Ovary (tissue), 7 donors: ENCODE measurements at regions not wholly inside any gene's neighbourhood (a gene's known extent, or its start where the extent isn't known, plus 50 kb on each side); places are given as distances from the start of the nearest gene placed in this dataset.

ENCODE experiments used
- DNase-seq, 5 donors: peaks; one replicate each; pipeline ENCODE4 v3.0.0-alpha.2; 2019 to 2020
- H3K27ac ChIP-seq, 2 donors: fragments of 200-600 bp; one replicate each; pipeline versions ENCODE4 v1.5.1 to v1.8.0; 2019 to 2022
- H3K27me3 ChIP-seq: fragments of 200-600 bp; one replicate; pipeline ENCODE4 v1.8.0; 2022
- H3K36me3 ChIP-seq: fragments of 200-600 bp; sonication (generic); one replicate; pipeline ENCODE4 v1.5.1; 2019
- H3K4me1 ChIP-seq: one replicate; pipeline ENCODE4 v1.8.1; 2013; ENCODE audit warnings: mild to moderate bottlenecking, moderate library complexity; ENCODE audit not compliant: insufficient read depth
- H3K4me3 ChIP-seq: fragments of 200-600 bp; sonication (generic); one replicate; pipeline ENCODE4 v1.5.1; 2017
- H3K9me3 ChIP-seq, 2 donors: fragments of 200-600 bp in 1 of 2; sonication (generic) in 1 of 2; one replicate each; pipeline versions ENCODE4 v1.5.1 to v1.8.1; 2013 to 2019; ENCODE audit warnings: mild to moderate bottlenecking in 1 of 2, moderate library complexity in 1 of 2
- CTCF ChIP-seq, 3 donors: fragments of 450-650 bp in 2 of 3; fragments of 200-600 bp in 1 of 3; IDR thresholded peaks; one replicate each; pipeline versions ENCODE4 v1.5.1 to v1.8.0; 2016 to 2022; ENCODE audit warnings: antibody characterized with exemption in 3 of 3, mild to moderate bottlenecking in 1 of 3
- EP300 ChIP-seq: sonication (generic); formaldehyde crosslinking; IDR thresholded peaks from one replicate; pipeline ENCODE4 v1.6.1; 2017; ENCODE audit warnings: antibody characterized with exemption
- POLR2A ChIP-seq: fragments of 450-650 bp; IDR thresholded peaks from one replicate; pipeline ENCODE4 v1.6.1; 2017; ENCODE audit warnings: antibody characterized with exemption, mild to moderate bottlenecking, moderate library complexity
- WGBS, 3 donors: extraction: QIAGEN DNeasy Blood & Tissue Kit in 1 of 3; methylation state at CpG; one replicate each; pipeline versions ENCODE4 v1.1.5 to v1.1.7; 2013 to 2017; 5-methylcytosine and 5-hydroxymethylcytosine counted together
- intact Hi-C, 4 donors: fragments of 100-400 bp; cut with DNase I; formaldehyde crosslinking; loops; one replicate each; pipeline versions ENCODE4 v1.11.0 to v1.15.1; 2022 to 2023
- donor health status: DM: no; HTN: no; CAD: no; lungs with moderate emphysema.
- donor health status: DM: no; HTN: no; CAD: no.
- donor health status: Bipolar disorder and iron deficiency.
- donor health status: DM: no; HTN: no; CAD: no.
- donor health status: DM: yes; HTN: yes; CAD: no.

DNA sequence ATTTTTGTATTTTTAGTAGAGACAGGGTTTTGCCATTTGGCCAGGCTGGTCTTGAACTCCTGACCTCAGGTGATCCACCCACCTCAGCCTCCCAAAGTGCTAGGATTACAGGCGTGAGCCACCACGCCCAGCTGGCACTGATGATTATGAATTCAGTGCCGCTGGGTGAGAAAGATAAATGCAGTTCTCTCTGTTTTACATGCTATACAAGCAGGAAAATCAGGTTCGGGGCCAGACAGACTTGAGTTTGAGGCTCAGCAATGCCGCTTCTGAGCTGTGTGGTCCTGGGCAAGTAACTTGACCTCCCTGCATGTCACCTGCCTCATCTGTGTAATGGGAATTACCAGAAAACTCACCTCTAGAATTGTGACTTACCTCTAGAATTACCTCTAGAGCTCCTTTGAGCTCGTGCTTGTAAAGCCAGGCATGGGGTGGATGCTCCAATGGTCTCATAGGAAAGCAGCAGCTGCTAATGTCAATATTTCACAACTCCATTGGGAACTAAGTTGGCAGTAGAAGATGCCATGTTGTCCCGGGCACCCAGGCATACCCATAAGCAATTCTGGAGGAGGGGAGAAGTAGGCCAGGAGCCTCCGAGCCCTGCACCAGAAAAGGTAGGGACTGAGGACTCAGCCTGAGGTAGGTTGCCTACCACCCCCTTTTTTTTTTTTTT, 119.8 kb upstream of the SLC25A33 start:
- intact Hi-C loops = no loop called here
- Histone ChIP-seq H3K27me3 (no peaks in the 10 kb centered on the region), H3K9me3 (no peaks in the 10 kb centered on the region), H3K36me3 (no peaks in the 10 kb centered on the region), H3K4me3 (no peak overlapping the region), H3K4me1 (peaks cover 7% of the 10 kb centered on the region), H3K27ac (no peak overlapping the region)
- WGBS, 3 donors = 92 to 94% (median 93%) methylated on average over 8 of the region's 8 CpGs
- no peak for DNase-seq
- TF ChIP-seq CTCF (IDR thresholded peaks at IDR 0.05) = no peak
- TF ChIP-seq POLR2A = no peak
- no peak for TF ChIP-seq EP300

DNA sequence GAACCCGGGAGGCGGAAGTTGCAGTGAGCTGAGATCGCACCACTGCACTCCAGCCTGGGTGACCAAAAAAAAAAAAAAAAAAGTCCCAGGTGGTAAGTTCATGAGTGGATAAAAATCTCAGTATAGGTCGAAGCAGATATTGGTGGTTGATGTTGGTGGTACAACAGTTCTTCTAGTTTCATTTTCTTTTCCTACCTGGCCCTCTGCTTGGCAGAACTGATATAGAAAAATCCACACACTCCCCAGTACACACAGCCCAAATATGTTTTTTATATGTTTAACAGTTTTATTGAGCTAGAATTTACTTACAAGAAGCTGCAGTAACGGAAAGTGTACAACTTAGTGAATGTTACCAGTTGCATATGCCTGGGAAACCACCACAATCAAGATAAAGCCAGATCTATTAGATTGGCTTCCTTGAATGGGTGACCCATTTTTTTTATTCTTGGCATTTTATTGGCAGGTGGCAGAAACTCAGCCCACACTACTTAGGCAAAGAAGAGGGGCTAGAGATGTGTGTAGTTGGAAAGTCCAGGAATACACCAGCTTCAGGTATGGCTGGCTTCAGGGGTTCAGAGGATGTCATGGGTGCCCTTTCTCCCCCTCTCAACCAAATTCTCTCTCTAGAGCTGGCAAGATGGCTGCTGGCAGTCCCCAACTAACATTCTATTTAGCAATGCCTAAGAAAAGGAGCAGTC, 118.3 kb upstream of the SLC25A33 start:
- no peaks in the 10 kb centered on the region for H3K27me3 ChIP-seq
- WGBS, 3 donors = 90 to 97% (median 93%) methylated on average over 5 of the region's 5 CpGs
- intact Hi-C loops = no loop called here
- H3K9me3 ChIP-seq = no peaks in the 10 kb centered on the region
- TF ChIP-seq EP300 (no peak), CTCF (IDR thresholded peaks at IDR 0.05) (no peak), POLR2A (no peak)
- no peak overlapping the region for H3K4me3 ChIP-seq
- H3K4me1 ChIP-seq = no peaks in the 10 kb centered on the region
- no peaks in the 10 kb centered on the region for H3K36me3 ChIP-seq
- no peak overlapping the region for H3K27ac ChIP-seq
- no peak for DNase-seq

DNA sequence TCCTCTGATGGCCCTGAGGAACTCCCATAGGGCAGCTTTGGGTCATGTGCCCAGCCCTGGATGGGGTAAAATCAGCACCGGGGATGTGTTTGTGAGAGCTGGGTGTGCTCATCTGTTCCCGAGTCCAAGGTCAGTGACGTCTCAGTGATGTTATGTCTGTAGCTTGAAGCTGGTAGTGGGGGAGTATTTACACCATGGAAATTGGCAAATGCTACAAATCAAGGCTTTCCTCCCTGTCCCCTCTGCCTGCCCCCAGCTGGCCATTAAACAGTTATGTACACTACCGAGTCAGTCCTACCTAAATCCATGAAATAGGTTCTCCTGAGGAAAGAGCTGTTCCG, 117.8 kb upstream of the SLC25A33 start:
- no peak for TF ChIP-seq CTCF (IDR thresholded peaks at IDR 0.05)
- TF ChIP-seq EP300 = no peak
- no peak for TF ChIP-seq POLR2A
- intact Hi-C loops = no loop called here
- Histone ChIP-seq H3K36me3 (no peaks in the 10 kb centered on the region), H3K4me1 (no peaks in the 10 kb centered on the region), H3K4me3 (no peak overlapping the region), H3K27me3 (no peaks in the 10 kb centered on the region), H3K27ac (no peak overlapping the region), H3K9me3 (no peaks in the 10 kb centered on the region)
- 15 to 26% (median 23%) methylated on average over 5 of the region's 5 CpGs for WGBS, 3 donors
- no peak for DNase-seq

DNA sequence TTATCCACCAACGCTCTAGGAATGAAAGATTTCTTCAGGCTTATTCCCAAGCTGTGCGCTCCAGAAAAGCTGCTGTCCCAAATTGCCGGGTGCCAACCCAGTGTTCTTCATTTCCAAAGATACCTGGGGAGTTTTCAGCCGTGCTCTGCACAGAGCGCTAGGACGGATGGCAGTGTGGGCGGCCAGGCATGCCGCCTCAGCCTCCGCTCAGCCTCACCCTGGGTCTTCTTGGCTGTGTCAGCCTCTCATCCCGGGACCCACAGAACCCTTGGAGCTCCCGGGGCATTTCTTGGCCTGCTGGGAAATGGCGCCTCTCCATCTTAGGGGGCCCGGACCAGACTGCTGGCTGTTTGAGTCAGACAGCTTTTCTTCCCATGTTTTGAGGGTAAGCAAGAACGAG, 116.9 kb upstream of the SLC25A33 start:
- Histone ChIP-seq H3K36me3 (no peaks in the 10 kb centered on the region), H3K27ac (no peak overlapping the region), H3K27me3 (no peaks in the 10 kb centered on the region), H3K4me3 (no peak overlapping the region), H3K9me3 (no peaks in the 10 kb centered on the region), H3K4me1 (no peaks in the 10 kb centered on the region)
- WGBS, 3 donors = 65 to 80% (median 69%) methylated on average over 14 of the region's 14 CpGs
- TF ChIP-seq POLR2A (no peak), EP300 (no peak), CTCF (IDR thresholded peaks at IDR 0.05) (no peak)
- DNase-seq = no peak
- intact Hi-C loops = no loop called here
